HL-60 (cell line): ENCODE measurements at regions not wholly inside any gene's neighbourhood (a gene's known extent, or its start where the extent isn't known, plus 50 kb on each side); places are given as distances from the start of the nearest gene placed in this dataset.

ENCODE experiments used
- DNase-seq, 2 experiments: peaks; one replicate each; pipeline ENCODE4 v3.0.0-alpha.2; 2010 to 2020; ENCODE audit warnings: low read depth in 1 of 2, low spot score in 1 of 2
- H3K27ac ChIP-seq: fragments of 250-450 bp; sonication (Bioruptor Pico); replicated peaks from 2 replicates; pipeline ENCODE4 v1.5.1; 2020; ENCODE audit warnings: mild to moderate bottlenecking, moderate library complexity
- H3K27me3 ChIP-seq: fragments of 250-450 bp; sonication (Bioruptor Pico); 2 replicates; pipeline ENCODE4 v1.5.1; 2021; ENCODE audit warnings: mild to moderate bottlenecking, moderate library complexity; ENCODE audit not compliant: insufficient read depth, poor library complexity, severe bottlenecking
- H3K4me3 ChIP-seq: replicated peaks from 2 replicates; pipeline ENCODE4 v1.5.1; 2011; ENCODE audit warnings: mild to moderate bottlenecking, control low read depth, low read length; ENCODE audit not compliant: insufficient read depth
- GABPA ChIP-seq: IDR thresholded peaks from 2 replicates; pipeline ENCODE4 v1.6.1; 2012; ENCODE audit warnings: low read depth
- POLR2AphosphoS5 ChIP-seq: IDR thresholded peaks from 2 replicates; pipeline ENCODE4 v1.6.1; 2012; ENCODE audit warnings: low read depth
- SPI1 ChIP-seq: IDR thresholded peaks from 2 replicates; pipeline ENCODE4 v1.6.1; 2012; ENCODE audit warnings: low read depth, mild to moderate bottlenecking, borderline replicate concordance
- TF ChIP-seq, protein P1 (sequence below): IDR thresholded peaks from 2 replicates; pipeline ENCODE4 v1.6.1; 2012; ENCODE audit warnings: low read depth; ENCODE audit not compliant: insufficient replicate concordance
- TF ChIP-seq, protein P2 (sequence below): IDR thresholded peaks from one replicate; pipeline ENCODE4 v1.5.1; 2011; ENCODE audit warnings: low read length, control low read depth, inconsistent platforms; ENCODE audit not compliant: insufficient read depth

DNA sequence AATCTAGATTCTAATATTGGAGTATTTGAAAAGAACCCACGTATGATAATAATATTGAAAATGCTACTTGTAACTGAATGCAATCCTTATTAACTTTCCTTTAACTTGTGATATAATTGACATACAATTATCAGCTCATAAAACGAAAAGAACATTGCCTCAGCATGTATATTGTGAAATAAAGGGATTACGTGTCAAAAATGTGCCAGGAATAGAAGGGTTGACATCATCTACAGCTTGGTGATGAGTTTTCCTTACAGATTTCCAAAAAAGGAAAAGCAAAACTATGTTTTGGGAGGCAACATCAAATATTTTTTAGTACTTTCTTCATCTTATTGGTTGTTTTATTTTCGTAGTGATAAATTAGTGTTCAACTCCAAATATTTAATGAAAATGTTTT lies 266.0 kb upstream of the PTGER4 start:
- TF ChIP-seq, protein P1, sequence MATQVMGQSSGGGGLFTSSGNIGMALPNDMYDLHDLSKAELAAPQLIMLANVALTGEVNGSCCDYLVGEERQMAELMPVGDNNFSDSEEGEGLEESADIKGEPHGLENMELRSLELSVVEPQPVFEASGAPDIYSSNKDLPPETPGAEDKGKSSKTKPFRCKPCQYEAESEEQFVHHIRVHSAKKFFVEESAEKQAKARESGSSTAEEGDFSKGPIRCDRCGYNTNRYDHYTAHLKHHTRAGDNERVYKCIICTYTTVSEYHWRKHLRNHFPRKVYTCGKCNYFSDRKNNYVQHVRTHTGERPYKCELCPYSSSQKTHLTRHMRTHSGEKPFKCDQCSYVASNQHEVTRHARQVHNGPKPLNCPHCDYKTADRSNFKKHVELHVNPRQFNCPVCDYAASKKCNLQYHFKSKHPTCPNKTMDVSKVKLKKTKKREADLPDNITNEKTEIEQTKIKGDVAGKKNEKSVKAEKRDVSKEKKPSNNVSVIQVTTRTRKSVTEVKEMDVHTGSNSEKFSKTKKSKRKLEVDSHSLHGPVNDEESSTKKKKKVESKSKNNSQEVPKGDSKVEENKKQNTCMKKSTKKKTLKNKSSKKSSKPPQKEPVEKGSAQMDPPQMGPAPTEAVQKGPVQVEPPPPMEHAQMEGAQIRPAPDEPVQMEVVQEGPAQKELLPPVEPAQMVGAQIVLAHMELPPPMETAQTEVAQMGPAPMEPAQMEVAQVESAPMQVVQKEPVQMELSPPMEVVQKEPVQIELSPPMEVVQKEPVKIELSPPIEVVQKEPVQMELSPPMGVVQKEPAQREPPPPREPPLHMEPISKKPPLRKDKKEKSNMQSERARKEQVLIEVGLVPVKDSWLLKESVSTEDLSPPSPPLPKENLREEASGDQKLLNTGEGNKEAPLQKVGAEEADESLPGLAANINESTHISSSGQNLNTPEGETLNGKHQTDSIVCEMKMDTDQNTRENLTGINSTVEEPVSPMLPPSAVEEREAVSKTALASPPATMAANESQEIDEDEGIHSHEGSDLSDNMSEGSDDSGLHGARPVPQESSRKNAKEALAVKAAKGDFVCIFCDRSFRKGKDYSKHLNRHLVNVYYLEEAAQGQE: no peak
- TF ChIP-seq GABPA (no peak), SPI1 (no peak), POLR2AphosphoS5 (no peak)
- TF ChIP-seq, protein P2, sequence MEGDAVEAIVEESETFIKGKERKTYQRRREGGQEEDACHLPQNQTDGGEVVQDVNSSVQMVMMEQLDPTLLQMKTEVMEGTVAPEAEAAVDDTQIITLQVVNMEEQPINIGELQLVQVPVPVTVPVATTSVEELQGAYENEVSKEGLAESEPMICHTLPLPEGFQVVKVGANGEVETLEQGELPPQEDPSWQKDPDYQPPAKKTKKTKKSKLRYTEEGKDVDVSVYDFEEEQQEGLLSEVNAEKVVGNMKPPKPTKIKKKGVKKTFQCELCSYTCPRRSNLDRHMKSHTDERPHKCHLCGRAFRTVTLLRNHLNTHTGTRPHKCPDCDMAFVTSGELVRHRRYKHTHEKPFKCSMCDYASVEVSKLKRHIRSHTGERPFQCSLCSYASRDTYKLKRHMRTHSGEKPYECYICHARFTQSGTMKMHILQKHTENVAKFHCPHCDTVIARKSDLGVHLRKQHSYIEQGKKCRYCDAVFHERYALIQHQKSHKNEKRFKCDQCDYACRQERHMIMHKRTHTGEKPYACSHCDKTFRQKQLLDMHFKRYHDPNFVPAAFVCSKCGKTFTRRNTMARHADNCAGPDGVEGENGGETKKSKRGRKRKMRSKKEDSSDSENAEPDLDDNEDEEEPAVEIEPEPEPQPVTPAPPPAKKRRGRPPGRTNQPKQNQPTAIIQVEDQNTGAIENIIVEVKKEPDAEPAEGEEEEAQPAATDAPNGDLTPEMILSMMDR: no peak
- H3K27ac ChIP-seq: no peak overlapping the region
- no peak for DNase-seq

DNA sequence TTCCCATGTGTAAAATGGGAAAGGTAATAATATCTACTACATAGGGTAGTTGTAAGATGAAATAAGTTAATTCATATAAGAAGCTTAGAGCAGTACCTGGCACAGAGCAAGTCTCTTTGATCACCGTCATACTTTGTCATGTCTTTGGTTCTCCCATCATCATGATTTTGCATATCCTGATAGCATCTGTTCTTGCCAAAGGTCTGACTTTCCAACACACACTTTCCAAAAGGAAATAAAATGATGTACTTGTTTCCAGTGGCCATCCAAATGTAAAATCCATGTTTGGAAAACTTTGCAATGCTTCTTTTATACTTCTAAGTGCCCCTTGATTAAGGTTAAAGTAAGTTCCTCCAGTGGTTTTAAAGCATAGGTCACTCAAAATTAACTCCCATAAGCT lies 266.9 kb upstream of the PTGER4 start:
- Histone ChIP-seq H3K27ac (no peak overlapping the region), H3K4me3 (no peak overlapping the region), H3K27me3 (no peaks in the 10 kb centered on the region)
- TF ChIP-seq GABPA (no peak), POLR2AphosphoS5 (no peak), SPI1 (no peak)
- TF ChIP-seq, protein P2: no peak
- TF ChIP-seq, protein P1: no peak
- no peak for DNase-seq

More for the DNA sequence above, 266.0 kb upstream of the PTGER4 start:
- Histone ChIP-seq H3K4me3 (no peak overlapping the region), H3K27me3 (no peaks in the 10 kb centered on the region)

DNA sequence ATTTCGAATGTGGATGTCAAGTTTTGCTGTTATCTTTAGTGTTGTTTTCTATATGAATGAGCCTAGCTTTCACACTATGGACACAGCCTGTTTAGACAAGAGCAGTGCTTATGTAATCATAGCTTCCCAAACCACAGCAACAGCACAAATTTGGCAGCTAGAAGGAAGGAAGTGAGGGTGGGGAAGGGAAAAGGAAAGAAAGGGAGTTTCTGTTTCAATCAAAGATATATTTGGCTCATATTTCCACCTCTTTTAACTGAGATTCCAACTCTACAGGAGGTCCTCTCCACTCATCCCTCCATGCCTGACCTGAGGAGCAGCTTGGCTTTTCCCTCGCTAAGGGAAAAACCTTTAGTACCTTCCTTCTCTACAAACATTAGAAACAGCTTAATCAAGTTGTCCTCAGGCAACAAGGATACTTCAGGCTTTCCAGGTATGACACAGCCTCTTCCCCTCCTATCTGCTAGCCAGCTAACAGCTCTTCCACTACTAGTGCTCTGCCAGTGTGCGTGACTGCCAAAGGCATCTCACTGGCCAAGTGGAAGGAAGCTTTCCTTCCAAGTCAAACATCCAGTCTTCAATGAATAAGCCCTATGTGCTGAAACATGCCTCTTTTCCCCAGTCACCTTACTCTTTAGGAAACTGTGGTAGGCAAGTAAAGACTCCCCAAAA lies 268.6 kb upstream of the PTGER4 start:
- TF ChIP-seq SPI1 (peak; percentile 78), GABPA (no peak)
- H3K27ac ChIP-seq: peak overlapping the region; percentile 96
- DNase-seq: peak; percentile 63 to 74
- H3K27me3 ChIP-seq: no peaks in the 10 kb centered on the region
- H3K4me3 ChIP-seq: no peak overlapping the region

DNA sequence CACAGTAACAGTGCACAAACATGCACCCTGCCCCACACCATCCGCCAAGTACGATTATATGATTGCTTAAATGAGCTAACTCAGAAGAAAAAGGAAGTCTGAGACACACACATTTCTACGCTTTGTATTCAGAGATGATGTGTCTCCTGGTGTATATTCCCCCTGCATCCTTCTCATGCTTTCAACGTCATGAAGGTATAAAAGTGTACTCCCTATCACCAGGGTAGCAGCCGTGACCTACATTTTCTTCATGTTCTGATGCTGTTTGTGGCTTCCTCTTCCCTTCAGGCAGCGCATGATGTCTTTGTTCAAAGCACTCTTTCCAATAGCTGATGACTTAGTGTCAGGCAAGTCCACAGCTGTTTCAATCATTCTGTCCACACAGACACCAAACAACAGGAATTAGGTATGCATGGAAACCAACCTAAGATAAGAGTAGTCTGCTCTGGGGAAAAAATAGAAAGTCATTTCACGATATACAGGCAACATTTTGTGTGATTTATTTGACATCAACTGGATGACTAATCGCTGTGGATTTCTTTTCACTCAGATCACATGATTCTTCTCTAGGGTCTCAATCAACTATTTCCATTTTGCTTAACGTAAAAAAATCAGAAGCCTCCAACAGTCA lies 269.4 kb upstream of the PTGER4 start:
- Histone ChIP-seq H3K27ac (peak overlapping the region; percentile 96), H3K27me3 (no peaks in the 10 kb centered on the region), H3K4me3 (no peak overlapping the region)
- peak; percentile 68 to 75 for DNase-seq
- TF ChIP-seq, protein P1: no peak
- TF ChIP-seq POLR2AphosphoS5: no peak
- TF ChIP-seq, protein P2: no peak
- peak; percentile 83; the same call in 1 of the 2 replicates for TF ChIP-seq SPI1
- TF ChIP-seq GABPA: 0 out of 2 replicates have a peak, but pooled peaks have one; percentile 24
